Heart left ventricle (tissue), 16 donors: ENCODE measurements at regions not wholly inside any gene's neighbourhood (a gene's known extent, or its start where the extent isn't known, plus 50 kb on each side); places are given as distances from the start of the nearest gene placed in this dataset.

Experiments
- ATAC-seq, 4 donors: fragments of 200-7000 bp; cut with Tn5 transposase; one replicate each; pipeline ENCODE4 v1.9.1; 2020 to 2022; ENCODE audit warnings: moderate library complexity in 4 of 4, mild to moderate bottlenecking in 3 of 4, moderate number of reproducible peaks in 1 of 4
- DNase-seq, 5 donors: peaks; one replicate each; pipeline ENCODE4 v3.0.0-alpha.2; 2020
- H3K27ac ChIP-seq, 12 donors: fragments of 200-600 bp; sonication (generic) in 4 of 12; one replicate each; pipeline versions ENCODE4 v1.5.0 to v1.8.0; 2016 to 2022; ENCODE audit warnings: mild to moderate bottlenecking in 2 of 12
- H3K27me3 ChIP-seq, 9 donors: fragments of 200-600 bp; sonication (generic) in 2 of 9; one replicate each; pipeline versions ENCODE4 v1.5.1 to v1.8.0; 2016 to 2022; ENCODE audit warnings: mild to moderate bottlenecking in 3 of 9
- H3K36me3 ChIP-seq, 9 donors: fragments of 200-600 bp; sonication (generic) in 2 of 9; one replicate each; pipeline versions ENCODE4 v1.5.0 to v1.8.0; 2018 to 2022; ENCODE audit warnings: mild to moderate bottlenecking in 2 of 9
- H3K4me1 ChIP-seq, 12 donors: fragments of 200-600 bp; sonication (generic) in 4 of 12; one replicate each; pipeline versions ENCODE4 v1.5.0 to v1.8.0; 2016 to 2022; ENCODE audit warnings: mild to moderate bottlenecking in 3 of 12
- H3K4me3 ChIP-seq, 12 donors: fragments of 200-600 bp; sonication (generic) in 4 of 12; one replicate each; pipeline versions ENCODE4 v1.5.0 to v1.8.0; 2017 to 2022; ENCODE audit warnings: mild to moderate bottlenecking in 9 of 12, moderate library complexity in 4 of 12
- H3K9me3 ChIP-seq, 12 donors: fragments of 200-600 bp; sonication (generic) in 4 of 12; one replicate each; pipeline versions ENCODE4 v1.5.0 to v1.8.0; 2016 to 2022; ENCODE audit warnings: mild to moderate bottlenecking in 1 of 12
- CTCF ChIP-seq, 12 donors: fragments of 200-600 bp; sonication (generic) in 4 of 12; IDR thresholded peaks; one replicate each; pipeline versions ENCODE4 v1.5.0 to v1.8.0; 2018 to 2022; ENCODE audit warnings: antibody characterized with exemption in 12 of 12, mild to moderate bottlenecking in 5 of 12
- POLR2A ChIP-seq, 2 donors: fragments of 450-650 bp; IDR thresholded peaks; one replicate each; pipeline ENCODE4 v1.6.1; 2017; ENCODE audit warnings: antibody characterized with exemption in 2 of 2, mild to moderate bottlenecking in 2 of 2, moderate library complexity in 2 of 2
- WGBS, 4 donors: extraction: QIAGEN DNeasy Blood & Tissue Kit in 2 of 4; methylation state at CpG; one replicate each; pipeline versions ENCODE4 v1.1.5 to v1.1.7; 2013 to 2018; 5-methylcytosine and 5-hydroxymethylcytosine counted together
- intact Hi-C, 10 donors: fragments of 100-400 bp; cut with DNase I; formaldehyde crosslinking; loops; one replicate each; pipeline versions ENCODE4 v1.11.1 to v1.14.2; 2022
- donor health status: ischemic (EF 13 %, LVEDD 7.1; RV severe dilation, severe dysfunction).
- donor health status: healthy with polysubstance abuse.
- donor health status: DM: no; HTN: yes; CAD: no.
- donor health status: DM: no; HTN: no; CAD: no.
- donor health status: ischemic (EF 25% LVEDD 6.9; RV normal size, moderate dysfunction).
- donor health status: ischemic (EF 25% LVEDD 5.7; RV mildly dilated, moderate dysfunction).
- donor health status: healthy.
- donor health status: DM: yes; HTN: yes; CAD: no.
- donor health status: ischemic (EF 35%, LVEDD 5.7; RV mildly dilated, moderate dysfunction).
- donor health status: nonischemic (EF 11% LVEDD 7.7; RV severe dilation, severe dysfunction).
- donor health status: DM: yes; HTN: yes; CAD: no.
- donor health status: PGD.
- donor health status: ischemic (EF 29% LVEDD 5.4; RV normal size, mild dysfunction).
- donor health status: nonischemic (EF 23%, LVEDD 6.1; RV moderate dilation, normal function).

- WGBS, 4 donors: 7 to 9% (median 8%) methylated on average over 22 of the region's 22 CpGs
- no peak for DNase-seq
- intact Hi-C loops: loop anchor here in 1 of 10 donors (10.0 kb wide), 1 partner anchor 143 kb away; the partner anchor contains the start of gene FOXD1
- Histone ChIP-seq H3K9me3 (no peaks in the 10 kb centered on the region), H3K27me3 (peaks cover 71 to 100% (median 98%) of the 10 kb centered on the region in 9 donors), H3K27ac (no peak overlapping the region), H3K4me3 (no peak overlapping the region), H3K36me3 (no peaks in the 10 kb centered on the region), H3K4me1 (peaks cover 0 to 30% (median 10%) of the 10 kb centered on the region in 12 donors)
- ATAC-seq: no peak
- TF ChIP-seq POLR2A (IDR thresholded peaks at IDR 0.05) (no peak), CTCF (IDR thresholded peaks at IDR 0.05) (no peak)
These were observed 128.4 kb downstream of the TMEM174 start for GRCh38 chr5:73301208-73301901.

DNA sequence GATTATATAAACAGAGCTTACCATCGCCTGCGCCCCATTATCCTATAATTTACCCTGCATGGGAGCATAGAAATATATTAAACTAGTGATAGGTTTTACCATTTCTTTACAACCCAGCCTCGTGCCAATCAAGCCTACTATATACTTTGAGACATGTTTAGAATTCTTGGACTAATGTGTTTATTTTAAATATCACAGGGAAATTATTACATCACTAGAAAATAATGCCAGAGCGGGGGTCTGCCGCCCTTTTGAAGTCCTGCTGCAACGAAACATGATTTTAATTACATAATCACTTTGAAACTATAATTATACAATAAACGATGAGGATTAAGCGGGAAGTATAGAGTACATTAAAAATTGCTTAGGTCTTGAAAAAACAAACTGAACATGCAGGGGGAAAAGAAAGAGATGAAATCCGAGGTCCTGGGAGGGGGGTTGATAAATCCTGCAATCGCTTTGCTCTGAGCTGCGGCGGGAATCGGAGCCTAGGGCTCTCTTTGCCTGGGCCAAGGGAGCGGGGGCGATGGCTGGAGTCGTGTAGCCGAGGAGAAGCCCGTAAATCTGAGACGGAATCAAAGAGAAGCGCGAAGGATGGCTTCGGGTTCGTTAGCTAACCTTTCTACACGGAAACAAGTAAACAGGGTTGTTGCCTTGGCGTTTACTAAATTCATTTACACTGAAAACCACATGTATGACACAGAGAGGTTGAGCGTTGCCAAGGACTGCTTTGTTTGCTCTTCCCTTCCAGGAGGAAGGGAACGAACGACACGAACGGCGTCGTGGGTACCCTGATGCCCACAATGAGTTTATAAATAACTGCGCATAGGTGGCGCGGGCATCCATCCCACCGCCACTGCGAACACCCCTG lies 127.6 kb downstream of the TMEM174 start:
- WGBS, 4 donors: 4 to 8% (median 7%) methylated on average over 37 of the region's 37 CpGs

DNA sequence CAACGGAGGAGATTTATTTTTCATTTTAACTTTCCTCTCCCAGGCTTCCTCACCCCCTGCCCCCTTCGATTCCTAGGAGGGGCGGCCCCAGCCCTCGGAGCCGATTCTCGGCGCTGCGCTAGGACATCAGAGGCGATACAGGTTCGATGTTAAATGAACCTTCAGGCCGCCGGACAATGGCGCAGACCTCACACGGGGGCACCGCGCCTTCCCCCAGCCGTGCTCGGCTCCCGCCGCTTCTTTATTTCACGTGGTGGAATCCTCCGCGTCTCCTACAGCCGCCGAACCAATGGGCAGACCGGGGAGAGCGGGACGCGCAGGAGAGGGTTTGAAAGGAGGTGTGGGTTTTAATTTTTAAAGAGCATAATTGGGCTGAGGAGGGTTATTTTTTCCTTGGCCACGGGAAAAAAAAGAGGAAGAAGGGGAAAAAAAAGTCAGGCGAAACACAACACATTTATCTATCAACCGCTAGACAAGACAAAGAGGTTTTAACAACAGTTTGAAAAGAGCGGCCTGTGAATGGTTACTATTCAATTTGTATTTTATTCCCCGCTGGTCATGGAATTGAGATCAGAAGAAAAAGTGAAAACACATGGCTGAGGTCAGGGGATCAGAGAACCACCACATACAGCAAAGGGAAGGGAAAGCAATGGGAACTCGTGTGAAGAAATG lies 126.8 kb downstream of the TMEM174 start:
- Histone ChIP-seq H3K36me3 (no peaks in the 10 kb centered on the region), H3K4me1 (peaks cover 0 to 30% (median 10%) of the 10 kb centered on the region in 12 donors), H3K27me3 (peaks cover 70 to 100% (median 94%) of the 10 kb centered on the region in 9 donors), H3K4me3 (no peak overlapping the region), H3K27ac (no peak overlapping the region), H3K9me3 (no peaks in the 10 kb centered on the region)
- 3 to 7% (median 6%) methylated on average over 35 of the region's 35 CpGs for WGBS, 4 donors
- DNase-seq: no peak
- no peak for ATAC-seq
- intact Hi-C loops: loop anchor here in 2 of 10 donors (5.0 to 10.0 kb wide), 2 partner anchors 52 to 145 kb away; partner anchors contain the start of gene FOXD1 (in 1 of the 2)
- TF ChIP-seq POLR2A (IDR thresholded peaks at IDR 0.05) (no peak), CTCF (IDR thresholded peaks at IDR 0.05) (no peak)

More for the DNA sequence above, 127.6 kb downstream of the TMEM174 start:
- DNase-seq (no peak), ATAC-seq (no peak)
- peaks cover 0 to 30% (median 10%) of the 10 kb centered on the region in 12 donors for H3K4me1 ChIP-seq
- H3K4me3 ChIP-seq: no peak overlapping the region
- no peaks in the 10 kb centered on the region for H3K9me3 ChIP-seq
- TF ChIP-seq CTCF (IDR thresholded peaks at IDR 0.05): no peak
- no peaks in the 10 kb centered on the region for H3K36me3 ChIP-seq
- H3K27me3 ChIP-seq: peaks cover 70 to 100% (median 98%) of the 10 kb centered on the region in 9 donors
- no peak overlapping the region for H3K27ac ChIP-seq
- intact Hi-C loops: loop anchor here in 1 of 10 donors (10.0 kb wide), 1 partner anchor 144 kb away; the partner anchor contains the start of gene FOXD1
